GM12878 (cell line): ENCODE measurements at regions not wholly inside any gene's neighbourhood (a gene's known extent, or its start where the extent isn't known, plus 50 kb on each side); places are given as distances from the start of the nearest gene placed in this dataset.

Experiments used
- ATAC-seq: fragments of 200-7000 bp; cut with Tn5 transposase; 3 replicates; pipeline ENCODE4 v1.9.1; 2020; ENCODE audit warnings: mild to moderate bottlenecking, moderate library complexity
- BruUV-seq: library from RNA; stranded (reverse); fragments of 400-500 nt; replicated peaks from 2 replicates; lab custom pipeline; 2021; lab: Mats Ljungman, UMichigan
- CTCF ChIA-PET: fragments of 300-600 bp; sonication (Branson Sonifier 250); formaldehyde crosslinking; extraction: SDS; loops from one replicate; lab custom pipeline; 2021; ENCODE audit warnings: inconsistent platforms; lab: Yijun Ruan, JAX
- POLR2A ChIA-PET: fragments of 350-600 bp; formaldehyde crosslinking; extraction: SDS; loops from one replicate; lab custom pipeline; 2021; ENCODE audit warnings: inconsistent platforms; lab: Charles Lee
- RAD21 ChIA-PET: fragments of 300-600 bp; sonication (Branson Sonifier 250); formaldehyde crosslinking; loops from one replicate; lab custom pipeline; 2023; ENCODE audit warnings: antibody characterized with exemption; ENCODE audit not compliant: unreplicated experiment; lab: Charles Lee
- SMC1A ChIA-PET: fragments of 300-600 bp; sonication (Branson Sonifier 250); formaldehyde crosslinking; loops from one replicate; lab custom pipeline; 2023; ENCODE audit not compliant: unreplicated experiment, uncharacterized antibody; lab: Charles Lee
- DNase-seq: peaks from one replicate; pipeline ENCODE4 v3.0.0-alpha.2; 2011; ENCODE audit warnings: low read depth, low spot score
- FAIRE-seq: peaks from 3 replicates; lab custom pipeline; 2011; peaks lifted over from hg19 to GRCh38; lab: Jason Lieb, UNC
- H2AFZ ChIP-seq: 2 replicates; pipeline ENCODE4 v1.6.0; 2011; ENCODE audit warnings: low read depth, low read length, control low read depth; ENCODE audit not compliant: control insufficient read depth
- H3K27ac ChIP-seq: 2 replicates; pipeline ENCODE4 v1.5.1; 2011; ENCODE audit warnings: control low read depth; ENCODE audit not compliant: control insufficient read depth, insufficient read depth
- H3K27me3 ChIP-seq, 2 experiments: replicated peaks in 1 of 2; 2 replicates each; pipeline versions ENCODE4 v1.6.0 to v1.6.1; 2011; ENCODE audit warnings: low read length in 1 of 2; ENCODE audit not compliant: control insufficient read depth in 2 of 2, insufficient read depth in 2 of 2
- H3K36me3 ChIP-seq, 2 experiments: 2 replicates each; pipeline ENCODE4 v1.5.1; 2011; ENCODE audit warnings: low read length in 1 of 2; ENCODE audit not compliant: control insufficient read depth in 2 of 2, insufficient read depth in 2 of 2
- H3K4me1 ChIP-seq: 2 replicates; pipeline ENCODE4 v1.6.1; 2011; ENCODE audit warnings: mild to moderate bottlenecking, low read length, moderate library complexity, mixed read lengths; ENCODE audit not compliant: control insufficient read depth, insufficient read depth
- H3K4me2 ChIP-seq: 2 replicates; pipeline ENCODE4 v1.6.0; 2011; ENCODE audit warnings: control low read depth; ENCODE audit not compliant: control insufficient read depth, insufficient read depth
- H3K4me3 ChIP-seq: fragments of 200-600 bp; sonication (generic); 2 replicates; pipeline ENCODE4 v1.5.1; 2016
- H3K79me2 ChIP-seq: 2 replicates; pipeline ENCODE4 v1.6.0; 2011; ENCODE audit warnings: low read length; ENCODE audit not compliant: control insufficient read depth, insufficient read depth
- H3K9ac ChIP-seq: 2 replicates; pipeline ENCODE4 v1.8.0; 2011; ENCODE audit warnings: low read length, control low read depth, mixed read lengths; ENCODE audit not compliant: control insufficient read depth, insufficient read depth
- H3K9me3 ChIP-seq: replicated peaks from 3 replicates; pipeline ENCODE4 v1.5.1; 2011; ENCODE audit warnings: mild to moderate bottlenecking, low read length; ENCODE audit not compliant: control insufficient read depth, insufficient read depth
- H4K20me1 ChIP-seq: 2 replicates; pipeline ENCODE4 v1.6.0; 2011; ENCODE audit not compliant: control insufficient read depth, insufficient read depth
- BCL11A ChIP-seq: IDR thresholded peaks from 2 replicates; pipeline ENCODE4 v1.6.1; 2011; ENCODE audit warnings: low read depth, low read length
- CREM ChIP-seq: IDR thresholded peaks from 2 replicates; pipeline ENCODE4 v1.6.1; 2014; ENCODE audit warnings: antibody characterized with exemption, low read depth
- IKZF1 ChIP-seq: fragments of 450-650 bp; conservative IDR thresholded peaks from 2 replicates; pipeline ENCODE4 v1.6.1; 2017; ENCODE audit warnings: antibody characterized with exemption, mild to moderate bottlenecking
- MYB ChIP-seq: fragments of 150-350 bp; IDR thresholded peaks from 2 replicates; pipeline ENCODE4 v1.6.1; 2014; ENCODE audit warnings: mild to moderate bottlenecking, low read depth, low read length, borderline replicate concordance
- SIX5 ChIP-seq: IDR thresholded peaks from 2 replicates; pipeline ENCODE4 v1.6.1; 2011; ENCODE audit warnings: mild to moderate bottlenecking, low read depth, low read length, moderate library complexity; ENCODE audit not compliant: severe bottlenecking
- in situ Hi-C: fragments of 300-500 bp; cut with MboI; formaldehyde crosslinking; loops from 9 replicates; pipeline ENCODE4 v1.14.3; 2018; ENCODE audit warnings: mixed read lengths
- intact Hi-C: fragments of 100-400 bp; cut with micrococcal nuclease; formaldehyde crosslinking; loops from one replicate; pipeline ENCODE4 v1.14.2; 2022; ENCODE audit not compliant: unreplicated experiment
- TF ChIP-seq, protein P1 (sequence below): IDR thresholded peaks from 2 replicates; pipeline ENCODE4 v1.6.1; 2012; ENCODE audit warnings: mild to moderate bottlenecking, low read depth, low read length
- TF ChIP-seq, protein P2 (sequence below): fragments of 450-650 bp; formaldehyde crosslinking; IDR thresholded peaks from 2 replicates; pipeline ENCODE4 v1.4.0; 2020; ENCODE audit warnings: mild to moderate bottlenecking, moderate library complexity
- TF ChIP-seq, protein P3 (sequence below): fragments of 450-650 bp; IDR thresholded peaks from 2 replicates; pipeline ENCODE4 v1.6.1; 2017; ENCODE audit warnings: low read depth, mild to moderate bottlenecking, moderate library complexity
- TF ChIP-seq, protein P4 (sequence below): fragments of 450-650 bp; IDR thresholded peaks from 2 replicates; pipeline ENCODE4 v1.6.1; 2017; ENCODE audit warnings: borderline replicate concordance
- TF ChIP-seq, protein P5 (sequence below): fragments of 450-650 bp; IDR thresholded peaks from 2 replicates; pipeline ENCODE4 v1.6.1; 2016; ENCODE audit warnings: mild to moderate bottlenecking, moderate library complexity, borderline replicate concordance

DNA sequence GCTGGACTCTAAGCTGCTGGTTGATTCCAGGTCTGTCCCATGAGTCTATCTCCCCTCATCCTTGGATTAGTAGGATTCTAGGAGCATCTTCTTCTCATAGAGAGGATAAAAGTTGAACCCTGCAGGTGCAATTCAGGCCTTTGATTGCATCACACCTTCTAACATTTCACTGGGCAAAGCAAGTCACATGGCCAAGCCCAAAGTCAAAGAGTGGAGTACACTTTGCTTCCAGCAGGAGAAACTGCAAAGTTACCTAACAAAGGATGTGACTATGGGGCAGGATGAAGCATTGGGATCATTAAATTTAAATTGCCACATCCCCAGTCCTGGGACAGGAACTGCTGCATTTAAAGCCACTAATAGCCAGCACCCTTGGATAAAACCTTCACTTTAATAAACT lies 51.0 kb upstream of the EGFLAM start:
- in situ Hi-C loops, result no loop called here
- no peak for DNase-seq
- BruUV-seq, result no TSS peak
- no peak overlapping the region for H3K27ac ChIP-seq
- no peaks in the 10 kb centered on the region for H3K27me3 ChIP-seq
- no peak overlapping the region for H2AFZ ChIP-seq
- H3K79me2 ChIP-seq, result no peaks in the 10 kb centered on the region
- RAD21 ChIA-PET, result no interaction called here
- H3K4me1 ChIP-seq, result no peaks in the 10 kb centered on the region
- FAIRE-seq, result no peak
- no peaks in the 10 kb centered on the region for H3K9me3 ChIP-seq
- POLR2A ChIA-PET, result no interaction called here
- no peak overlapping the region for H3K9ac ChIP-seq
- H4K20me1 ChIP-seq, result no peaks in the 10 kb centered on the region
- H3K36me3 ChIP-seq, result no peaks in the 10 kb centered on the region
- H3K4me3 ChIP-seq, result no peak overlapping the region
- intact Hi-C loops, result no loop called here
- SMC1A ChIA-PET, result no interaction called here
- CTCF ChIA-PET, result interaction anchor here (1.1 kb wide), 1 partner anchor 15 kb away, joined by 4 read pairs; no protein-coding TSS in a partner anchor
- H3K4me2 ChIP-seq, result no peak overlapping the region
- ATAC-seq, result no peak
- TF ChIP-seq, protein P1, sequence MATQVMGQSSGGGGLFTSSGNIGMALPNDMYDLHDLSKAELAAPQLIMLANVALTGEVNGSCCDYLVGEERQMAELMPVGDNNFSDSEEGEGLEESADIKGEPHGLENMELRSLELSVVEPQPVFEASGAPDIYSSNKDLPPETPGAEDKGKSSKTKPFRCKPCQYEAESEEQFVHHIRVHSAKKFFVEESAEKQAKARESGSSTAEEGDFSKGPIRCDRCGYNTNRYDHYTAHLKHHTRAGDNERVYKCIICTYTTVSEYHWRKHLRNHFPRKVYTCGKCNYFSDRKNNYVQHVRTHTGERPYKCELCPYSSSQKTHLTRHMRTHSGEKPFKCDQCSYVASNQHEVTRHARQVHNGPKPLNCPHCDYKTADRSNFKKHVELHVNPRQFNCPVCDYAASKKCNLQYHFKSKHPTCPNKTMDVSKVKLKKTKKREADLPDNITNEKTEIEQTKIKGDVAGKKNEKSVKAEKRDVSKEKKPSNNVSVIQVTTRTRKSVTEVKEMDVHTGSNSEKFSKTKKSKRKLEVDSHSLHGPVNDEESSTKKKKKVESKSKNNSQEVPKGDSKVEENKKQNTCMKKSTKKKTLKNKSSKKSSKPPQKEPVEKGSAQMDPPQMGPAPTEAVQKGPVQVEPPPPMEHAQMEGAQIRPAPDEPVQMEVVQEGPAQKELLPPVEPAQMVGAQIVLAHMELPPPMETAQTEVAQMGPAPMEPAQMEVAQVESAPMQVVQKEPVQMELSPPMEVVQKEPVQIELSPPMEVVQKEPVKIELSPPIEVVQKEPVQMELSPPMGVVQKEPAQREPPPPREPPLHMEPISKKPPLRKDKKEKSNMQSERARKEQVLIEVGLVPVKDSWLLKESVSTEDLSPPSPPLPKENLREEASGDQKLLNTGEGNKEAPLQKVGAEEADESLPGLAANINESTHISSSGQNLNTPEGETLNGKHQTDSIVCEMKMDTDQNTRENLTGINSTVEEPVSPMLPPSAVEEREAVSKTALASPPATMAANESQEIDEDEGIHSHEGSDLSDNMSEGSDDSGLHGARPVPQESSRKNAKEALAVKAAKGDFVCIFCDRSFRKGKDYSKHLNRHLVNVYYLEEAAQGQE, result no peak
- TF ChIP-seq, protein P2, sequence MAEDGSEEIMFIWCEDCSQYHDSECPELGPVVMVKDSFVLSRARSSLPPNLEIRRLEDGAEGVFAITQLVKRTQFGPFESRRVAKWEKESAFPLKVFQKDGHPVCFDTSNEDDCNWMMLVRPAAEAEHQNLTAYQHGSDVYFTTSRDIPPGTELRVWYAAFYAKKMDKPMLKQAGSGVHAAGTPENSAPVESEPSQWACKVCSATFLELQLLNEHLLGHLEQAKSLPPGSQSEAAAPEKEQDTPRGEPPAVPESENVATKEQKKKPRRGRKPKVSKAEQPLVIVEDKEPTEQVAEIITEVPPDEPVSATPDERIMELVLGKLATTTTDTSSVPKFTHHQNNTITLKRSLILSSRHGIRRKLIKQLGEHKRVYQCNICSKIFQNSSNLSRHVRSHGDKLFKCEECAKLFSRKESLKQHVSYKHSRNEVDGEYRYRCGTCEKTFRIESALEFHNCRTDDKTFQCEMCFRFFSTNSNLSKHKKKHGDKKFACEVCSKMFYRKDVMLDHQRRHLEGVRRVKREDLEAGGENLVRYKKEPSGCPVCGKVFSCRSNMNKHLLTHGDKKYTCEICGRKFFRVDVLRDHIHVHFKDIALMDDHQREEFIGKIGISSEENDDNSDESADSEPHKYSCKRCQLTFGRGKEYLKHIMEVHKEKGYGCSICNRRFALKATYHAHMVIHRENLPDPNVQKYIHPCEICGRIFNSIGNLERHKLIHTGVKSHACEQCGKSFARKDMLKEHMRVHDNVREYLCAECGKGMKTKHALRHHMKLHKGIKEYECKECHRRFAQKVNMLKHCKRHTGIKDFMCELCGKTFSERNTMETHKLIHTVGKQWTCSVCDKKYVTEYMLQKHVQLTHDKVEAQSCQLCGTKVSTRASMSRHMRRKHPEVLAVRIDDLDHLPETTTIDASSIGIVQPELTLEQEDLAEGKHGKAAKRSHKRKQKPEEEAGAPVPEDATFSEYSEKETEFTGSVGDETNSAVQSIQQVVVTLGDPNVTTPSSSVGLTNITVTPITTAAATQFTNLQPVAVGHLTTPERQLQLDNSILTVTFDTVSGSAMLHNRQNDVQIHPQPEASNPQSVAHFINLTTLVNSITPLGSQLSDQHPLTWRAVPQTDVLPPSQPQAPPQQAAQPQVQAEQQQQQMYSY (CRISPR knock-in tag), result no peak
- TF ChIP-seq, protein P3, sequence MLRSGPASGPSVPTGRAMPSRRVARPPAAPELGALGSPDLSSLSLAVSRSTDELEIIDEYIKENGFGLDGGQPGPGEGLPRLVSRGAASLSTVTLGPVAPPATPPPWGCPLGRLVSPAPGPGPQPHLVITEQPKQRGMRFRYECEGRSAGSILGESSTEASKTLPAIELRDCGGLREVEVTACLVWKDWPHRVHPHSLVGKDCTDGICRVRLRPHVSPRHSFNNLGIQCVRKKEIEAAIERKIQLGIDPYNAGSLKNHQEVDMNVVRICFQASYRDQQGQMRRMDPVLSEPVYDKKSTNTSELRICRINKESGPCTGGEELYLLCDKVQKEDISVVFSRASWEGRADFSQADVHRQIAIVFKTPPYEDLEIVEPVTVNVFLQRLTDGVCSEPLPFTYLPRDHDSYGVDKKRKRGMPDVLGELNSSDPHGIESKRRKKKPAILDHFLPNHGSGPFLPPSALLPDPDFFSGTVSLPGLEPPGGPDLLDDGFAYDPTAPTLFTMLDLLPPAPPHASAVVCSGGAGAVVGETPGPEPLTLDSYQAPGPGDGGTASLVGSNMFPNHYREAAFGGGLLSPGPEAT, result no peak
- no peak for TF ChIP-seq CREM
- no peak for TF ChIP-seq IKZF1
- TF ChIP-seq BCL11A, result no peak
- TF ChIP-seq, protein P4, sequence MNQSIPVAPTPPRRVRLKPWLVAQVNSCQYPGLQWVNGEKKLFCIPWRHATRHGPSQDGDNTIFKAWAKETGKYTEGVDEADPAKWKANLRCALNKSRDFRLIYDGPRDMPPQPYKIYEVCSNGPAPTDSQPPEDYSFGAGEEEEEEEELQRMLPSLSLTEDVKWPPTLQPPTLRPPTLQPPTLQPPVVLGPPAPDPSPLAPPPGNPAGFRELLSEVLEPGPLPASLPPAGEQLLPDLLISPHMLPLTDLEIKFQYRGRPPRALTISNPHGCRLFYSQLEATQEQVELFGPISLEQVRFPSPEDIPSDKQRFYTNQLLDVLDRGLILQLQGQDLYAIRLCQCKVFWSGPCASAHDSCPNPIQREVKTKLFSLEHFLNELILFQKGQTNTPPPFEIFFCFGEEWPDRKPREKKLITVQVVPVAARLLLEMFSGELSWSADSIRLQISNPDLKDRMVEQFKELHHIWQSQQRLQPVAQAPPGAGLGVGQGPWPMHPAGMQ, result no peak
- TF ChIP-seq, protein P5, sequence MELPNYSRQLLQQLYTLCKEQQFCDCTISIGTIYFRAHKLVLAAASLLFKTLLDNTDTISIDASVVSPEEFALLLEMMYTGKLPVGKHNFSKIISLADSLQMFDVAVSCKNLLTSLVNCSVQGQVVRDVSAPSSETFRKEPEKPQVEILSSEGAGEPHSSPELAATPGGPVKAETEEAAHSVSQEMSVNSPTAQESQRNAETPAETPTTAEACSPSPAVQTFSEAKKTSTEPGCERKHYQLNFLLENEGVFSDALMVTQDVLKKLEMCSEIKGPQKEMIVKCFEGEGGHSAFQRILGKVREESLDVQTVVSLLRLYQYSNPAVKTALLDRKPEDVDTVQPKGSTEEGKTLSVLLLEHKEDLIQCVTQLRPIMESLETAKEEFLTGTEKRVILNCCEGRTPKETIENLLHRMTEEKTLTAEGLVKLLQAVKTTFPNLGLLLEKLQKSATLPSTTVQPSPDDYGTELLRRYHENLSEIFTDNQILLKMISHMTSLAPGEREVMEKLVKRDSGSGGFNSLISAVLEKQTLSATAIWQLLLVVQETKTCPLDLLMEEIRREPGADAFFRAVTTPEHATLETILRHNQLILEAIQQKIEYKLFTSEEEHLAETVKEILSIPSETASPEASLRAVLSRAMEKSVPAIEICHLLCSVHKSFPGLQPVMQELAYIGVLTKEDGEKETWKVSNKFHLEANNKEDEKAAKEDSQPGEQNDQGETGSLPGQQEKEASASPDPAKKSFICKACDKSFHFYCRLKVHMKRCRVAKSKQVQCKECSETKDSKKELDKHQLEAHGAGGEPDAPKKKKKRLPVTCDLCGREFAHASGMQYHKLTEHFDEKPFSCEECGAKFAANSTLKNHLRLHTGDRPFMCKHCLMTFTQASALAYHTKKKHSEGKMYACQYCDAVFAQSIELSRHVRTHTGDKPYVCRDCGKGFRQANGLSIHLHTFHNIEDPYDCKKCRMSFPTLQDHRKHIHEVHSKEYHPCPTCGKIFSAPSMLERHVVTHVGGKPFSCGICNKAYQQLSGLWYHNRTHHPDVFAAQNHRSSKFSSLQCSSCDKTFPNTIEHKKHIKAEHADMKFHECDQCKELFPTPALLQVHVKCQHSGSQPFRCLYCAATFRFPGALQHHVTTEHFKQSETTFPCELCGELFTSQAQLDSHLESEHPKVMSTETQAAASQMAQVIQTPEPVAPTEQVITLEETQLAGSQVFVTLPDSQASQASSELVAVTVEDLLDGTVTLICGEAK, result no peak
- no peak for TF ChIP-seq SIX5
- no peak for TF ChIP-seq MYB
